CD14-positive monocyte (primary cell): ENCODE measurements at regions not wholly inside any gene's neighbourhood (a gene's known extent, or its start where the extent isn't known, plus 50 kb on each side); places are given as distances from the start of the nearest gene placed in this dataset.

Experiments
- DNase-seq, 3 donors: peaks; one replicate each; pipeline ENCODE4 v3.0.0-alpha.2; 2011 to 2022
- H2AFZ ChIP-seq: 2 replicates; pipeline ENCODE4 v1.6.0; 2012; ENCODE audit warnings: mild to moderate bottlenecking, low read depth, low read length, inconsistent platforms; ENCODE audit not compliant: insufficient read depth, poor library complexity, severe bottlenecking
- H3K27ac ChIP-seq, 2 donors: 1 replicate in 1 of 2; 2 replicates in 1 of 2; pipeline ENCODE4 v1.5.1; 2012 to 2013; ENCODE audit warnings: low read length in 2 of 2, control low read depth in 1 of 2, inconsistent platforms in 1 of 2, low read depth in 1 of 2, mild to moderate bottlenecking in 1 of 2
- H3K27me3 ChIP-seq, 2 donors: one replicate each; pipeline versions ENCODE4 v1.6.0 to v1.6.1; 2011 to 2013; ENCODE audit warnings: low read length in 2 of 2; ENCODE audit not compliant: control insufficient read depth in 2 of 2, insufficient read depth in 2 of 2
- H3K36me3 ChIP-seq, 2 donors: replicated peaks in 1 of 2; 1 replicate in 1 of 2; 2 replicates in 1 of 2; pipeline versions ENCODE4 v1.5.1 to v1.6.1; 2012 to 2013; ENCODE audit warnings: low read length in 2 of 2, control low read depth in 1 of 2, inconsistent platforms in 1 of 2, mild to moderate bottlenecking in 1 of 2; ENCODE audit not compliant: insufficient read depth in 2 of 2, control insufficient read depth in 1 of 2
- H3K4me1 ChIP-seq, 2 donors: 1 replicate in 1 of 2; 2 replicates in 1 of 2; pipeline versions ENCODE4 v1.5.1 to v1.6.1; 2012 to 2013; ENCODE audit warnings: low read length in 2 of 2, control low read depth in 1 of 2, inconsistent platforms in 1 of 2, mild to moderate bottlenecking in 1 of 2, moderate library complexity in 1 of 2; ENCODE audit not compliant: insufficient read depth in 2 of 2, control insufficient read depth in 1 of 2
- H3K4me2 ChIP-seq: replicated peaks from 2 replicates; pipeline ENCODE3; 2012; ENCODE audit warnings: low read length, moderate library complexity, mild to moderate bottlenecking; ENCODE audit not compliant: poor library complexity, severe bottlenecking; ENCODE audit errors: extremely low read depth
- H3K4me3 ChIP-seq, 3 experiments: fragments of 200-600 bp in 1 of 3; sonication (generic) in 1 of 3; replicated peaks in 1 of 3; 1 replicate in 2 of 3; 2 replicates in 1 of 3; pipeline ENCODE4 v1.5.1; 2011 to 2013; ENCODE audit warnings: low read length in 3 of 3, mild to moderate bottlenecking in 3 of 3, control low read depth in 2 of 3, low read depth in 2 of 3, inconsistent platforms in 1 of 3, moderate library complexity in 1 of 3
- H3K79me2 ChIP-seq: 2 replicates; pipeline ENCODE4 v1.6.0; 2012; ENCODE audit warnings: mild to moderate bottlenecking, control low read depth, inconsistent platforms, low read length, moderate library complexity; ENCODE audit not compliant: insufficient read depth
- H3K9ac ChIP-seq: 2 replicates; pipeline ENCODE4 v1.6.0; 2017; ENCODE audit warnings: low read length, mild to moderate bottlenecking; ENCODE audit not compliant: insufficient read depth, poor library complexity, severe bottlenecking
- H3K9me3 ChIP-seq, 2 donors: replicated peaks in 1 of 2; 1 replicate in 1 of 2; 2 replicates in 1 of 2; pipeline versions ENCODE4 v1.5.1 to v1.6.1; 2012 to 2013; ENCODE audit warnings: low read length in 2 of 2, control low read depth in 1 of 2; ENCODE audit not compliant: control insufficient read depth in 1 of 2, insufficient read depth in 1 of 2
- H4K20me1 ChIP-seq: 2 replicates; pipeline ENCODE4 v1.6.0; 2012; ENCODE audit warnings: mild to moderate bottlenecking, low read length, control low read depth, moderate library complexity; ENCODE audit not compliant: insufficient read depth
- H3K27ac Mint-ChIP-seq, 7 donors: one replicate each; pipeline ENCODE4 v1.8.0; 2020; ENCODE audit warnings: mild to moderate bottlenecking in 7 of 7, mixed read lengths in 7 of 7, moderate library complexity in 6 of 7, inconsistent platforms in 2 of 7
- H3K27me3 Mint-ChIP-seq, 3 donors: one replicate each; pipeline ENCODE4 v1.8.0; 2021 to 2022; ENCODE audit warnings: low read depth in 3 of 3, mild to moderate bottlenecking in 3 of 3, mixed read lengths in 3 of 3, moderate library complexity in 3 of 3, inconsistent platforms in 1 of 3
- H3K36me3 Mint-ChIP-seq, 2 donors: one replicate each; pipeline ENCODE4 v1.8.0; 2020; ENCODE audit warnings: mixed read lengths in 2 of 2, inconsistent platforms in 1 of 2, mild to moderate bottlenecking in 1 of 2
- H3K4me1 Mint-ChIP-seq: one replicate; pipeline ENCODE4 v1.8.0; 2020; ENCODE audit warnings: mild to moderate bottlenecking, mixed read lengths
- H3K4me3 Mint-ChIP-seq, 2 donors: one replicate each; pipeline ENCODE4 v1.8.0; 2020; ENCODE audit warnings: mild to moderate bottlenecking in 2 of 2, mixed read lengths in 2 of 2, moderate library complexity in 1 of 2
- H3K9me3 Mint-ChIP-seq, 7 donors: one replicate each; pipeline ENCODE4 v1.8.0; 2020 to 2022; ENCODE audit warnings: mixed read lengths in 7 of 7, mild to moderate bottlenecking in 6 of 7, moderate library complexity in 6 of 7, inconsistent platforms in 2 of 7
- CTCF ChIP-seq: fragments of 200-600 bp; IDR thresholded peaks from one replicate; pipeline ENCODE4 v1.8.0; 2022; ENCODE audit warnings: antibody characterized with exemption, mild to moderate bottlenecking
- WGBS: methylation state at CpG from one replicate; pipeline ENCODE4 v1.1.5; 2013; ENCODE audit warnings: missing lambda C conversion rate; ENCODE audit not compliant: insufficient coverage; 5-methylcytosine and 5-hydroxymethylcytosine counted together
- intact Hi-C, 2 donors: fragments of 100-400 bp; cut with micrococcal nuclease; formaldehyde crosslinking; loops; one replicate each; pipeline versions ENCODE4 v1.15.0 to v1.15.1; 2023

GRCh38 chr16:63880948-63881347 lies 1240.9 kb downstream of the CDH11 start:
- H3K27me3 Mint-ChIP-seq = no peaks in the 10 kb centered on the region

GRCh38 chr16:63877401-63877800 lies 1244.5 kb downstream of the CDH11 start:
- no peak overlapping the region for H3K27ac ChIP-seq
- Mint-ChIP-seq H3K4me3 (no peak overlapping the region), H3K4me1 (no peaks in the 10 kb centered on the region), H3K27ac (no peak overlapping the region), H3K27me3 (no peaks in the 10 kb centered on the region), H3K36me3 (no peaks in the 10 kb centered on the region), H3K9me3 (peaks cover 0 to 3% (median 0%) of the 10 kb centered on the region in 7 donors)
- intact Hi-C loops = no loop called here
- DNase-seq = no peak
- H3K9ac ChIP-seq = no peak overlapping the region
- no peaks in the 10 kb centered on the region for H4K20me1 ChIP-seq
- no peak overlapping the region for H3K4me3 ChIP-seq
- H3K27me3 ChIP-seq = no peaks in the 10 kb centered on the region
- H3K9me3 ChIP-seq = no peaks in the 10 kb centered on the region
- H3K79me2 ChIP-seq = no peaks in the 10 kb centered on the region
- H3K36me3 ChIP-seq = no peaks in the 10 kb centered on the region
- WGBS = no CpG with 5 or more reads among the region's 3 CpGs
- H3K4me2 ChIP-seq = no peak overlapping the region
- TF ChIP-seq CTCF = no peak
- no peak overlapping the region for H2AFZ ChIP-seq
- no peaks in the 10 kb centered on the region for H3K4me1 ChIP-seq

More at GRCh38 chr16:63880948-63881347, 1240.9 kb downstream of the CDH11 start:
- no peak for DNase-seq
- Histone ChIP-seq H3K4me1 (no peaks in the 10 kb centered on the region), H2AFZ (no peak overlapping the region), H3K4me3 (no peak overlapping the region), H3K27me3 (no peaks in the 10 kb centered on the region), H3K27ac (no peak overlapping the region), H4K20me1 (no peaks in the 10 kb centered on the region), H3K9me3 (no peaks in the 10 kb centered on the region), H3K4me2 (no peak overlapping the region), H3K36me3 (no peaks in the 10 kb centered on the region), H3K9ac (no peak overlapping the region), H3K79me2 (no peaks in the 10 kb centered on the region)
- Mint-ChIP-seq H3K9me3 (peaks cover 0 to 3% (median 0%) of the 10 kb centered on the region in 7 donors), H3K36me3 (no peaks in the 10 kb centered on the region), H3K4me1 (no peaks in the 10 kb centered on the region), H3K27ac (no peak overlapping the region), H3K4me3 (no peak overlapping the region)
- no peak for TF ChIP-seq CTCF
- intact Hi-C loops = no loop called here
- WGBS = no CpG with 5 or more reads among the region's 2 CpGs
